HepG2 (cell line): ENCODE measurements at regions not wholly inside any gene's neighbourhood (a gene's known extent, or its start where the extent isn't known, plus 50 kb on each side); places are given as distances from the start of the nearest gene placed in this dataset.

Experiments used
- ATAC-seq: fragments of 200-7000 bp; cut with Tn5 transposase; 3 replicates; pipeline ENCODE4 v1.9.1; 2020; ENCODE audit warnings: mild to moderate bottlenecking, moderate library complexity
- BruUV-seq: library from RNA; stranded (reverse); fragments of 400-500 nt; replicated peaks from 2 replicates; lab custom pipeline; 2021; lab: Mats Ljungman, UMichigan
- CTCF ChIA-PET: fragments of 300-600 bp; formaldehyde crosslinking; extraction: SDS; loops from one replicate; lab custom pipeline; 2021; ENCODE audit warnings: low total read pairs, inconsistent platforms, low intra/inter-chr PET ratio; lab: Yijun Ruan, JAX
- POLR2A ChIA-PET: fragments of 350-600 bp; sonication (Branson Sonifier 250); formaldehyde crosslinking; loops from one replicate; lab custom pipeline; 2020; ENCODE audit warnings: antibody characterized with exemption, inconsistent platforms; lab: Yijun Ruan, JAX
- DNase-seq: peaks from one replicate; pipeline ENCODE4 v3.0.0-alpha.2; 2015; ENCODE audit warnings: low spot score
- FAIRE-seq: peaks from 3 replicates; lab custom pipeline; 2011; peaks lifted over from hg19 to GRCh38; lab: Jason Lieb, UNC
- H2AFZ ChIP-seq: one replicate; pipeline ENCODE4 v1.6.1; 2011; ENCODE audit warnings: low read length, inconsistent platforms
- H3K27ac ChIP-seq: fragments of 300-600 bp; 3 replicates; pipeline ENCODE4 v1.8.0; 2011; ENCODE audit warnings: mixed run types, mild to moderate bottlenecking, mixed read lengths, low read length, inconsistent platforms; ENCODE audit not compliant: insufficient read depth; ENCODE audit errors: extremely low read length
- H3K27me3 ChIP-seq, 2 experiments: fragments of 200-600 bp in 1 of 2; 2 replicates in 1 of 2; 3 replicates in 1 of 2; pipeline versions ENCODE4 v1.6.0 to v1.8.0; 2011; ENCODE audit warnings: low read length in 2 of 2, mild to moderate bottlenecking in 2 of 2, moderate library complexity in 2 of 2, inconsistent platforms in 1 of 2; ENCODE audit not compliant: insufficient read depth in 2 of 2, control insufficient read depth in 1 of 2
- H3K36me3 ChIP-seq, 2 experiments: fragments of 200-600 bp in 1 of 2; replicated peaks in 1 of 2; 2 replicates in 1 of 2; 3 replicates in 1 of 2; pipeline versions ENCODE4 v1.5.1 to v1.8.0; 2011; ENCODE audit warnings: low read length in 2 of 2, inconsistent platforms in 1 of 2; ENCODE audit not compliant: insufficient read depth in 2 of 2, control insufficient read depth in 1 of 2
- H3K4me1 ChIP-seq: 2 replicates; pipeline ENCODE4 v1.5.1; 2012; ENCODE audit warnings: low read length, inconsistent platforms; ENCODE audit not compliant: insufficient read depth
- H3K4me2 ChIP-seq: 2 replicates; pipeline ENCODE4 v1.6.0; 2011; ENCODE audit warnings: low read depth, low read length, inconsistent platforms
- H3K4me3 ChIP-seq, 3 experiments: fragments of 200-600 bp in 1 of 3; sonication (generic), shearing (Covaris generic) in 1 of 3; replicated peaks in 1 of 3; 2 replicates each; pipeline ENCODE4 v1.5.1; 2011 to 2016; ENCODE audit warnings: low read length in 3 of 3, inconsistent platforms in 2 of 3, low read depth in 2 of 3, mild to moderate bottlenecking in 2 of 3, control low read depth in 1 of 3, mixed read lengths in 1 of 3; ENCODE audit not compliant: insufficient read depth in 1 of 3
- H3K79me2 ChIP-seq: one replicate; pipeline ENCODE4 v1.6.1; 2011; ENCODE audit warnings: low read length, inconsistent platforms; ENCODE audit not compliant: insufficient read depth
- H3K9ac ChIP-seq: 2 replicates; pipeline ENCODE4 v1.6.0; 2011; ENCODE audit warnings: mild to moderate bottlenecking, low read depth, low read length, inconsistent platforms; ENCODE audit not compliant: insufficient read depth
- H3K9me3 ChIP-seq: 2 replicates; pipeline ENCODE4 v1.5.1; 2012; ENCODE audit warnings: mild to moderate bottlenecking, low read length
- H4K20me1 ChIP-seq: 2 replicates; pipeline ENCODE4 v1.6.0; 2011; ENCODE audit warnings: inconsistent platforms, mild to moderate bottlenecking, low read length, moderate library complexity; ENCODE audit not compliant: insufficient read depth
- ARNTL ChIP-seq: sonication (generic); formaldehyde crosslinking; IDR thresholded peaks from 2 replicates; pipeline ENCODE4 v1.4.0; 2020; ENCODE audit warnings: mild to moderate bottlenecking, missing genetic modification reagents
- CCAR2 ChIP-seq: fragments of 200-400 bp; formaldehyde crosslinking; optimal IDR thresholded peaks from 2 replicates; pipeline ENCODE3; 2018; ENCODE audit warnings: low read depth, mild to moderate bottlenecking, low read length, moderate library complexity
- HES4 ChIP-seq: sonication (generic); formaldehyde crosslinking; IDR thresholded peaks from 2 replicates; pipeline ENCODE4 v1.9.0; 2021; ENCODE audit warnings: mild to moderate bottlenecking, missing genetic modification reagents, borderline replicate concordance
- MAFK ChIP-seq, 2 experiments: IDR thresholded peaks in 1 of 2; conservative IDR thresholded peaks in 1 of 2; 2 replicates each; pipeline ENCODE4 v1.6.1; 2011; ENCODE audit warnings: improper control_type of control experiment in 2 of 2, low read length in 2 of 2
- MTF1 ChIP-seq: sonication (generic); formaldehyde crosslinking; IDR thresholded peaks from 2 replicates; pipeline ENCODE4 v1.5.0; 2020; ENCODE audit warnings: missing genetic modification reagents
- RNF219 ChIP-seq: sonication (generic); formaldehyde crosslinking; IDR thresholded peaks from 2 replicates; pipeline ENCODE4 v1.5.0; 2020; ENCODE audit warnings: mild to moderate bottlenecking, missing genetic modification reagents
- ZBTB4 ChIP-seq: sonication (generic); formaldehyde crosslinking; IDR thresholded peaks from 2 replicates; pipeline ENCODE4 v1.4.0; 2020; ENCODE audit warnings: missing genetic modification reagents, mild to moderate bottlenecking, borderline replicate concordance
- ZBTB8A ChIP-seq: sonication (generic); formaldehyde crosslinking; IDR thresholded peaks from 2 replicates; pipeline ENCODE4 v1.4.0; 2020; ENCODE audit warnings: mild to moderate bottlenecking, low read depth, missing genetic modification reagents, borderline replicate concordance
- ZNF207 ChIP-seq: fragments of 450-650 bp; IDR thresholded peaks from 2 replicates; pipeline ENCODE4 v1.6.1; 2016; ENCODE audit warnings: antibody characterized with exemption, borderline replicate concordance
- ZNF558 ChIP-seq: sonication (generic); formaldehyde crosslinking; IDR thresholded peaks from 2 replicates; pipeline ENCODE4 v1.9.0; 2022; ENCODE audit warnings: mild to moderate bottlenecking, missing genetic modification reagents, borderline replicate concordance
- WGBS: methylation state at CpG from one replicate; pipeline ENCODE4 v1.1.6; 2017; ENCODE audit warnings: low lambda C conversion rate; 5-methylcytosine and 5-hydroxymethylcytosine counted together
- in situ Hi-C: cut with HindIII; loops from 2 replicates; pipeline ENCODE4 v1.10.0; 2017; ENCODE audit warnings: low pct_unique_long_range_greater_than_20kb; ENCODE audit not compliant: extremely low pct_ligation_motif_present
- intact Hi-C: fragments of 100-400 bp; cut with micrococcal nuclease; formaldehyde crosslinking; loops from one replicate; pipeline ENCODE4 v1.10.0; 2022; ENCODE audit not compliant: unreplicated experiment

DNA sequence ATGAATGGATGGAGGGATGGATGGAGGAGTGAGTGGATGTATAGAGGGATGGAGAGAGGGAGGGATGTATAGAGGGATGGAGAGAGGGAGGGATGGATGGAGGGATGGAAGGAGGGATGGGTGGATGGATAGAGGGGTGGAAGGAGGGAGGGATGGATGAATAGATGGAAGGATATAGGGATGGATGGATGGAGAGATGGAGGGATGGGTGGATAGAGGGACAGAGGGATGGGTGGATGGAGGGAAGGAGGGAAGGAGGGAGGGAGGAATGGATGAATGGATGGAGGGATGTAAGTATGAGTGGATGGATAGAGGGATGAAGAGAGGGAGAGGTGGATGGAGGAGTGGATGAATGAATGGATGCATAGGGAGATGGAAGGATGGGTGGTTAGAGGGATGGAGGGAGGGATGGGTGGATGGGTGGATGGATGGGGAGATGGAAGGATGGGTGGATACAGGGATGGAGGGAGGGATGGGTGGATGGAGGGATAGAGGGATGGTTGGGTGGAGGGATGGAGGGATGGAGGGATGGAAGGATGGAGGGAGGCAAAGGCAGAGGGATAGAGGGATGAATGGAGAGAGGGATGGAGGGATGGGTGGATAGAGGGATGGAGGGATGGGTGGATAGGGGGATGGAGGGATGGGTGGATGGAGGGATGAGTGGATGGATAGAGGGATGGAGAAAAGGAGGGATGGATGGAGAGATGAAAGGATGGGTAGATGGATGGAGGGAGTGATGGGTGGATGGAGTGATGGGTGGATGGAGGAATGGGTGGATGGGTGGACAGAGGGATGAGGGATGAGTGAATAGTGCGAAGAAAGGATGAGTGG lies 313.8 kb downstream of the UACA start:
- in situ Hi-C loops: no loop called here
- H4K20me1 ChIP-seq: no peaks in the 10 kb centered on the region
- intact Hi-C loops: no loop called here
- no peaks in the 10 kb centered on the region for H3K79me2 ChIP-seq
- 10% methylated on average over 1 of the region's 1 CpG for WGBS
- no peaks in the 10 kb centered on the region for H3K9me3 ChIP-seq
- no peaks in the 10 kb centered on the region for H3K36me3 ChIP-seq
- ChIA-PET CTCF (no interaction called here), POLR2A (no interaction called here)
- H3K27me3 ChIP-seq: peaks cover 5 to 14% of the 10 kb centered on the region in 2 experiments; a peak in 3 of 5 replicates
- H3K9ac ChIP-seq: no peak overlapping the region
- DNase-seq (no peak), FAIRE-seq (no peak), ATAC-seq (no peak)
- H3K27ac ChIP-seq: no peak overlapping the region
- H3K4me2 ChIP-seq: no peak overlapping the region
- H3K4me3 ChIP-seq: no peak overlapping the region
- TF ChIP-seq MAFK (conservative IDR thresholded peaks at IDR 0.05 in 1 of 2, IDR thresholded peaks at IDR 0.05 in 1 of 2; ENCODE audit: low read length in 2 of 2): no peak
- TF ChIP-seq RNF219 (CRISPR knock-in tag): no peak
- no peak for TF ChIP-seq CCAR2
- TF ChIP-seq ZNF558: no peak
- no peak for TF ChIP-seq ARNTL
- no peak for TF ChIP-seq HES4 (CRISPR knock-in tag)
- no peak for TF ChIP-seq ZBTB8A (CRISPR knock-in tag)
- TF ChIP-seq ZBTB4 (CRISPR knock-in tag): no peak
- no peak for TF ChIP-seq ZNF207
- no peak for TF ChIP-seq MTF1 (CRISPR knock-in tag)
- no TSS peak for BruUV-seq
- H2AFZ ChIP-seq: no peak overlapping the region
- H3K4me1 ChIP-seq: no peaks in the 10 kb centered on the region
